Fibroblast of pulmonary artery (primary cell): ENCODE measurements at regions not wholly inside any gene's neighbourhood (a gene's known extent, or its start where the extent isn't known, plus 50 kb on each side); places are given as distances from the start of the nearest gene placed in this dataset.

Experiments
- DNase-seq: peaks from one replicate; pipeline ENCODE4 v3.0.0-alpha.2; 2010; ENCODE audit warnings: low read depth
- H3K4me3 ChIP-seq: replicated peaks from 2 replicates; pipeline ENCODE4 v1.5.1; 2011; ENCODE audit warnings: low read depth, mild to moderate bottlenecking, control low read depth, low read length, moderate library complexity
- TF ChIP-seq, protein P1 (sequence below): IDR thresholded peaks from 2 replicates; pipeline ENCODE4 v1.5.1; 2011; ENCODE audit warnings: mild to moderate bottlenecking, control low read depth, low read length, inconsistent platforms; ENCODE audit errors: missing control alignments

DNA sequence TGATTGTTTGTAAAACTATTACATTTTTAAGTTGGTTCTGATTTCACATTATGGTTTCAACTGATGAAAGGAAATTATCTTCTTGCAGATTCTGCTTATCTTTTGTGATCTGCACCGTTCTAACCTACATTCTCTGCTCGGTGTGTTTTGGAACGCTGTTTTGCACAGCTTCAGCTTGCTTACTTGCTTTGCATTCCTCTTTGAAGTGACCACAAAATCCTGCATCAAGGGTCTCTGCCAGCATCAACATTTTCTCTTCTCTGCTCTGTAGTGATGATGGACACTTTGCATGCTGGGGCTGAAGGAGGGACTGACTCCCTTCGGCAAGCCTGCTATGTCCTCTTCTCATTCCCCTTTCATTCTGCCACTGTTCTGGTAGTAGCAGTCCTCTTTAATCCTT lies 485.2 kb downstream of the FBXO15 start:
- H3K4me3 ChIP-seq = no peak overlapping the region
- DNase-seq = no peak
- TF ChIP-seq, protein P1, sequence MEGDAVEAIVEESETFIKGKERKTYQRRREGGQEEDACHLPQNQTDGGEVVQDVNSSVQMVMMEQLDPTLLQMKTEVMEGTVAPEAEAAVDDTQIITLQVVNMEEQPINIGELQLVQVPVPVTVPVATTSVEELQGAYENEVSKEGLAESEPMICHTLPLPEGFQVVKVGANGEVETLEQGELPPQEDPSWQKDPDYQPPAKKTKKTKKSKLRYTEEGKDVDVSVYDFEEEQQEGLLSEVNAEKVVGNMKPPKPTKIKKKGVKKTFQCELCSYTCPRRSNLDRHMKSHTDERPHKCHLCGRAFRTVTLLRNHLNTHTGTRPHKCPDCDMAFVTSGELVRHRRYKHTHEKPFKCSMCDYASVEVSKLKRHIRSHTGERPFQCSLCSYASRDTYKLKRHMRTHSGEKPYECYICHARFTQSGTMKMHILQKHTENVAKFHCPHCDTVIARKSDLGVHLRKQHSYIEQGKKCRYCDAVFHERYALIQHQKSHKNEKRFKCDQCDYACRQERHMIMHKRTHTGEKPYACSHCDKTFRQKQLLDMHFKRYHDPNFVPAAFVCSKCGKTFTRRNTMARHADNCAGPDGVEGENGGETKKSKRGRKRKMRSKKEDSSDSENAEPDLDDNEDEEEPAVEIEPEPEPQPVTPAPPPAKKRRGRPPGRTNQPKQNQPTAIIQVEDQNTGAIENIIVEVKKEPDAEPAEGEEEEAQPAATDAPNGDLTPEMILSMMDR = no peak

DNA sequence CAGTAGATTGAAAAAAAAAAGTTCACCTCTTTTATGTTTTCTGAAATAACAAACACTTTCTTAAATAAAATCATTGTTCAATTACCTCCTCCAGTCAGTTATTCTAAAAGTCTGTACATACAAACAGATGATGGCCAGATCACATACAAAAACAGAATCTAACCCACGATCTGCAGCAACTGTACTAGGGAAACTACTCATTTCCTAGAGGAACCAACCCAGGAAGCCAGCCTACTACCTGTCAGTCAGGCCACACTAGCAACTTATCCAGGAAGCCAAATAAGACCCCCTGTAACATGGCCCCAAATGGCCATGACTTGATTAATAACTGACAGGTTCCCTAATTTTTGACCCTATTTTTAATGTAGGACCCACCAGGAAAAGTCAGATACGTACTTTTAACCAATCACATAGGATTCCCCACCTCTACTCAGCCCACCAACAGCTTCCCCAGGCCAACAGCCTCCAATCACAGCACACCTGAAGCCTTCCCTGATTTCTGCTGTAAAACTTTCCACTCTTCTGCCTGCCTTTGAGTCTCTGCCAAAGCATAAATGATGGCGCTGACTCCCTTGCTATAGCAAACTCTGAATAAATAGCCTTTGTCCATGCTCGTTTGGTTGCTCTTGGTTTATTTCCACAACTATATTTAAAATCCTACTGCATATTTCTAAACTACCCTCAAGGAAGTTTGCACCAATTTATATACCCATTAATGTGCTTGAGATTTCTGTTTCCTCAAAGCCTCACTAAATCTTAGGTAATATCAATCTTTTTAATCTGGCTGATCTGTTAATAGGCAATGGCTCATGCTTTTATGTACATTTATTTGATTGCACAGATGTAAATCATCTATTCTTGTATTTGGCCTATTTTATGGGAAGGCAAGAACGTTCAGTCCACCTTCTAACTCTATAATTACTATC lies 486.4 kb downstream of the FBXO15 start:
- no peak overlapping the region for H3K4me3 ChIP-seq
- DNase-seq = no peak
- TF ChIP-seq, protein P1 = no peak

GRCh38 chr18:73656691-73657090 lies 490.9 kb downstream of the FBXO15 start:
- TF ChIP-seq, protein P1 = no peak
- DNase-seq = no peak
- H3K4me3 ChIP-seq = no peak overlapping the region

- TF ChIP-seq, protein P1 = no peak
- H3K4me3 ChIP-seq = no peak overlapping the region
- DNase-seq = no peak
Observed at GRCh38 chr18:73653827-73654226, 493.8 kb downstream of the FBXO15 start.

GRCh38 chr18:73653251-73653650 lies 494.4 kb downstream of the FBXO15 start:
- DNase-seq = no peak
- TF ChIP-seq, protein P1 = no peak

DNA sequence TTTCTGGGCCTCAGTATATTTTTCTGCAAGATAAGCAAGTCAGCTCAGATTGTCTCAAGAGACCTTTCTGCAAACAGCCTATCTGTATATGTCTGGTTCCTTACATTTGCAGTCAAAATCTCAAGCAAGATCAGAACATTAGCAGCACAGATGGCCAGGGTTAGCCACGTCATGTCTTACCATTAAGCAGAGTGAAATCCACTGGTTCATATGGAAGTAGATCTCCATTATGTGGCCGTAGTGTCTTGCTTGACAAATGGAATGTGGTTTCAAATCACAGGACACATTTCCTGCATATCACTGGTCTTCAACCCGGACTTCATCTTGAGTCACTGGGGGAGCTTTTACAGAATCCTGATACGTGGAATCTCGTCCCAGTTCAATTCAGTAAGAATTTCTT lies 500.2 kb downstream of the FBXO15 start:
- TF ChIP-seq, protein P1 = no peak
- peak; percentile 5 for DNase-seq
- H3K4me3 ChIP-seq = no peak overlapping the region

More at GRCh38 chr18:73653251-73653650, 494.4 kb downstream of the FBXO15 start:
- no peak overlapping the region for H3K4me3 ChIP-seq
